ENCODE measurements at regions not wholly inside any gene's neighbourhood (a gene's known extent, or its start where the extent isn't known, plus 50 kb on each side); places are given as distances from the start of the nearest gene placed in this dataset.

- TF ChIP-seq EZH2 (IDR thresholded peaks at IDR 0.05; ENCODE audit: low read length, missing control alignments) (no peak), CTCF (conservative IDR thresholded peaks at IDR 0.05 in 1 of 2, IDR thresholded peaks at IDR 0.05 in 1 of 2; ENCODE audit: low read depth in 1 of 2, low read length in 2 of 2) (no peak)
Observed at GRCh38 chr5:124553911-124554310, 192.5 kb downstream of the ZNF608 start.

Data from fibroblast of lung (primary cell).